Esophagus squamous epithelium (tissue), 5 donors: ENCODE measurements at regions not wholly inside any gene's neighbourhood (a gene's known extent, or its start where the extent isn't known, plus 50 kb on each side); places are given as distances from the start of the nearest gene placed in this dataset.

ENCODE experiments used
- DNase-seq: peaks from one replicate; lab custom pipeline; 2025; lab: John Stamatoyannopoulos, UW
- H3K27ac ChIP-seq, 4 donors: fragments of 200-600 bp; sonication (generic); one replicate each; pipeline ENCODE4 v1.5.1; 2016 to 2019; ENCODE audit warnings: mild to moderate bottlenecking in 1 of 4
- H3K27me3 ChIP-seq, 4 donors: fragments of 200-600 bp; sonication (generic); 1 replicate in 3 of 4; 2 replicates in 1 of 4; pipeline versions ENCODE4 v1.5.1 to v1.6.0; 2017 to 2021; ENCODE audit warnings: antibody characterized with exemption in 1 of 4
- H3K36me3 ChIP-seq, 3 donors: fragments of 200-600 bp; sonication (generic); one replicate each; pipeline ENCODE4 v1.5.1; 2016 to 2019
- H3K4me1 ChIP-seq, 3 donors: fragments of 200-600 bp; sonication (generic); one replicate each; pipeline ENCODE4 v1.5.1; 2017 to 2019
- H3K4me3 ChIP-seq, 4 donors: fragments of 200-600 bp; sonication (generic); 1 replicate in 3 of 4; 2 replicates in 1 of 4; pipeline ENCODE4 v1.5.1; 2016 to 2019; ENCODE audit warnings: mild to moderate bottlenecking in 2 of 4, moderate library complexity in 1 of 4
- H3K9me3 ChIP-seq, 3 donors: fragments of 200-600 bp; sonication (generic); one replicate each; pipeline ENCODE4 v1.5.1; 2016 to 2019
- CTCF ChIP-seq, 6 experiments: fragments of 450-650 bp in 4 of 6; fragments of 200-600 bp in 2 of 6; sonication (generic) in 2 of 6; IDR thresholded peaks; one replicate each; pipeline ENCODE4 v1.5.1; 2016 to 2019; ENCODE audit warnings: antibody characterized with exemption in 6 of 6, mild to moderate bottlenecking in 4 of 6, moderate library complexity in 4 of 6
- POLR2A ChIP-seq, 4 donors: fragments of 450-650 bp; IDR thresholded peaks; one replicate each; pipeline ENCODE4 v1.6.1; 2017; ENCODE audit warnings: antibody characterized with exemption in 4 of 4, mild to moderate bottlenecking in 4 of 4, moderate library complexity in 3 of 4
- WGBS, 2 donors: methylation state at CpG; one replicate each; pipeline ENCODE4 v1.1.5; 2018; 5-methylcytosine and 5-hydroxymethylcytosine counted together
- intact Hi-C: fragments of 100-400 bp; cut with DNase I; formaldehyde crosslinking; loops from one replicate; pipeline ENCODE4 v1.15.0; 2022
- donor health status: DM: yes; HTN: yes; CAD: no.

DNA sequence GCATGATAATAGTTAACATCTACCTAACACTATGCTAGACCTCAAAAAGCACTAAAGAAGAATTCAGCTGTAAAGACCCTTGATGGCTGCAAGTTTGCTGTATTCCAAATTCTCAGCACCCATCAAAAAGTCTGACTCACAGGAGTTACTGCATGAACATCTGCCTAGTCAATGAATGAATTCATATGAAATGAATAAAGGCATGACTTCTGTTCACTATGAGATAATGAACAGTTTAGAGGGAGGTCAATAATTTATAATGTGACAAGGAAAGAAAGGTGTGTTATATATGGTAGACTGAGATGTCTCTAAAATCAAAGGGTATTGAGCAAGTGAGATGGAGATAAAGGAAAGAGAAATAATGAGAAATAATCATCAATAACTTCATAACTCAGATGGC is 508.2 kb upstream of the TGFBR2 start:
- Histone ChIP-seq H3K27ac (no peak overlapping the region), H3K4me1 (no peaks in the 10 kb centered on the region), H3K4me3 (no peak overlapping the region), H3K36me3 (no peaks in the 10 kb centered on the region), H3K27me3 (no peaks in the 10 kb centered on the region), H3K9me3 (peaks cover 0 to 3% (median 0%) of the 10 kb centered on the region in 3 donors)
- no peak for DNase-seq
- TF ChIP-seq POLR2A (IDR thresholded peaks at IDR 0.05) (no peak), CTCF (IDR thresholded peaks at IDR 0.05) (no peak)
- intact Hi-C loops: no loop called here

- Histone ChIP-seq H3K27ac (no peak overlapping the region), H3K9me3 (peaks cover 0 to 3% (median 0%) of the 10 kb centered on the region in 3 donors), H3K4me1 (no peaks in the 10 kb centered on the region), H3K27me3 (no peaks in the 10 kb centered on the region), H3K4me3 (no peak overlapping the region), H3K36me3 (no peaks in the 10 kb centered on the region)
- TF ChIP-seq CTCF (IDR thresholded peaks at IDR 0.05) (no peak), POLR2A (IDR thresholded peaks at IDR 0.05) (no peak)
- WGBS, 2 donors: 57 to 63% methylated on average over 2 of the region's 2 CpGs
- DNase-seq: no peak
- intact Hi-C loops: no loop called here
Measured at GRCh38 chr3:30098653-30099455, 507.5 kb upstream of the TGFBR2 start.

DNA sequence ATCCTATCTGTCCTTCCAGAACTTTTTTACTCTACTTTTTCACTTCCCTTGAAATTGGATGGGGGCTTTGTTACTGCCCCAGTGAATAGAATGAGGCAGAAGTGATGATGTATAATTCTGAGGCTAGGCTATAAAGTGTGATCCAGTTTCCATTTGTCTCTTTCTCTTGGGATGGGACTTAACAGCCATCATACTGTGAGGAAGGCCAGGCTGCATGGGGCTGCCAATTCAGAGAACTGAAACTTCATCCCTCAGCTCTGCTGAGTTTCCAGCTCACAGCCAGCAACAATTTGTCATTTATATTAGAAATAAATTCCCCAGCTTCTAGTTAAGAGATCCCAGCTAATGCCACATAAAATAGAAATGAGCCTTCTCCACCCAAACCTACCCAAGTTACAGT is 504.0 kb upstream of the TGFBR2 start:
- Histone ChIP-seq H3K27ac (no peak overlapping the region), H3K4me3 (no peak overlapping the region), H3K9me3 (no peaks in the 10 kb centered on the region), H3K27me3 (no peaks in the 10 kb centered on the region), H3K4me1 (no peaks in the 10 kb centered on the region), H3K36me3 (no peaks in the 10 kb centered on the region)
- intact Hi-C loops: no loop called here
- DNase-seq: no peak
- TF ChIP-seq POLR2A (IDR thresholded peaks at IDR 0.05) (no peak), CTCF (IDR thresholded peaks at IDR 0.05) (no peak)

DNA sequence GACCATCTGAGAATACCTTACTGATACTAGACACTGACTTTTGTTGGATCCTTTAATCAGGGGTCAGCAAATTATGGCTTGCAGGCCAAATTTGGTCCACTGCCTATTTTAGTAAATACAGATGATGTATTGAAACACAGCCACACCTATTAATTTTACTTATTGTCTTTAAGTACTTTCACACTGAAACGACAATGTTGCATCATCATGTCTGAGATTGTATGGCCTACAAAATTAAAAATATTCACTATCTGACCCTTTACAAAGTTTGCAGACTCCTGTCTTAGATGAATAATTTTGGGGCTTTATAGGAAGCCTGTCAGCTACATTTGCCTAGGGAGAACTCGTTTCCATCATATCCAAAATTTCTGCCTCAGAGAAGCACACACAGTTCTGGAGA is 503.2 kb upstream of the TGFBR2 start:
- Histone ChIP-seq H3K4me1 (no peaks in the 10 kb centered on the region), H3K27ac (no peak overlapping the region), H3K9me3 (no peaks in the 10 kb centered on the region), H3K27me3 (no peaks in the 10 kb centered on the region), H3K36me3 (no peaks in the 10 kb centered on the region), H3K4me3 (no peak overlapping the region)
- intact Hi-C loops: no loop called here
- TF ChIP-seq POLR2A (IDR thresholded peaks at IDR 0.05) (no peak), CTCF (IDR thresholded peaks at IDR 0.05) (no peak)
- 47 to 61% methylated on average over 2 of the region's 2 CpGs for WGBS, 2 donors
- no peak for DNase-seq

DNA sequence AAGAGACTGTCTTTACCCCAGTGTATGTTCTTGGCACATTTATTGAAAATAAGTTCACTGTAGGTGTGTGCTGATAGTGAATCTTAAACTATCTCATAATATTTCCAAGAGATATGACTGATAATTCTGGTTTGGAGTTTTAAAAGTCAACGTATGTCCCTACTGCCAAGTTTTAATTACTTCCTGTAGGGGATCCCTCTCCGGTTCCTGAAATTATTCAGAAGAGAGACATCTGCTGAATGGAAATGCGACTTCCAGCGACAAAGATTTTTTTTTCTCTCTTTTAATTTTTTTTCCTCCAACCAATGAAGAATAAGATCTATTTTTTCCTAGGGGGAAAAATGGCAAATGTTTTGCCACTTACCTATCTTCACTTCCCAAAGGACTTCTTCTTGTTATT is 498.9 kb upstream of the TGFBR2 start:
- DNase-seq: no peak
- H3K4me1 ChIP-seq: no peaks in the 10 kb centered on the region
- no peak for TF ChIP-seq POLR2A (IDR thresholded peaks at IDR 0.05)
- TF ChIP-seq CTCF (IDR thresholded peaks at IDR 0.05): no peak
- H3K36me3 ChIP-seq: no peaks in the 10 kb centered on the region
- intact Hi-C loops: no loop called here
- 50 to 66% methylated on average over 4 of the region's 4 CpGs for WGBS, 2 donors
- H3K4me3 ChIP-seq: no peak overlapping the region
- no peaks in the 10 kb centered on the region for H3K9me3 ChIP-seq
- no peak overlapping the region for H3K27ac ChIP-seq
- H3K27me3 ChIP-seq: no peaks in the 10 kb centered on the region
